Right lobe of liver (tissue), 6 donors: ENCODE measurements at regions not wholly inside any gene's neighbourhood (a gene's known extent, or its start where the extent isn't known, plus 50 kb on each side); places are given as distances from the start of the nearest gene placed in this dataset.

Experiments used
- ATAC-seq, 4 donors: fragments of 200-7000 bp; cut with Tn5 transposase; one replicate each; pipeline ENCODE4 v1.9.1; 2020; ENCODE audit warnings: mild to moderate bottlenecking in 4 of 4, moderate library complexity in 4 of 4
- DNase-seq, 3 donors: peaks; one replicate each; pipeline ENCODE4 v3.0.0-alpha.2; 2020
- H3K27ac ChIP-seq, 3 donors: fragments of 200-600 bp; one replicate each; pipeline ENCODE4 v1.8.0; 2022
- H3K27me3 ChIP-seq, 2 donors: fragments of 200-600 bp; one replicate each; pipeline ENCODE4 v1.8.0; 2022
- H3K36me3 ChIP-seq, 4 donors: fragments of 200-600 bp; sonication (generic) in 1 of 4; one replicate each; pipeline versions ENCODE4 v1.5.1 to v1.8.0; 2017 to 2022; ENCODE audit warnings: control low read depth in 1 of 4
- H3K4me1 ChIP-seq, 4 donors: fragments of 200-600 bp; sonication (generic) in 1 of 4; one replicate each; pipeline versions ENCODE4 v1.5.1 to v1.8.0; 2017 to 2022; ENCODE audit warnings: control low read depth in 1 of 4
- H3K4me3 ChIP-seq, 3 donors: fragments of 200-600 bp; one replicate each; pipeline ENCODE4 v1.8.0; 2022
- H3K9me3 ChIP-seq, 4 donors: fragments of 200-600 bp; sonication (generic) in 1 of 4; one replicate each; pipeline versions ENCODE4 v1.5.1 to v1.8.0; 2017 to 2022; ENCODE audit warnings: control low read depth in 1 of 4
- CTCF ChIP-seq, 4 donors: fragments of 200-600 bp in 3 of 4; fragments of 450-650 bp in 1 of 4; IDR thresholded peaks; one replicate each; pipeline versions ENCODE4 v1.5.1 to v1.8.0; 2016 to 2022; ENCODE audit warnings: antibody characterized with exemption in 4 of 4, mild to moderate bottlenecking in 2 of 4
- POLR2A ChIP-seq: fragments of 450-650 bp; IDR thresholded peaks from one replicate; pipeline ENCODE4 v1.6.1; 2017; ENCODE audit warnings: antibody characterized with exemption, mild to moderate bottlenecking
- WGBS: methylation state at CpG from one replicate; pipeline ENCODE4 v1.1.6; 2018; ENCODE audit warnings: low coverage, low lambda C conversion rate; ENCODE audit not compliant: insufficient coverage; ENCODE audit errors: missing lambda C conversion rate; 5-methylcytosine and 5-hydroxymethylcytosine counted together
- intact Hi-C, 2 donors: fragments of 100-400 bp; cut with DNase I; formaldehyde crosslinking; loops; one replicate each; pipeline versions ENCODE4 v1.11.2 to v1.14.1; 2022
- donor health status: DM: no; HTN: yes; CAD: no.
- donor health status: DM: no; HTN: no; CAD: no.
- donor health status: DM: no; HTN: no; CAD: no.
- donor health status: DM: no; HTN: yes; CAD: no.
- donor health status: DM: no; HTN: yes; CAD: no.

DNA sequence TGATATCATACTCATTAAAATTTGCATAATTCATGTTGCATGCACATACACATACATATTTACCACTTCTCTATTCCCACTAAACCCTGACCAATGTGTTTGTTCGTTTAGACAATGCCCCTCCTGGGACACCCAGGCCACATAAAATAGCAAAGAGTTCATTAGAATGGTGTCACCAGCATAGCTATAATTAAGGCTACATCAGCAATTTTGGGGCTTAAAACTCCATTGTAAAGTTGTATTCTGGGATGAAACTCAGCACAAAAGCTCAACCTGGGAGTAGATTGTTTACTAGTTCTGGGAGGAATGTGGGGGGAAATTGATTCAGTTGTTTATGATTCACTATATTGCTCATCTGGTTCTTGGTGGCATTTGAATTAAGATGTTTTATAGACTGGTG, 522.2 kb upstream of the SUCLG2 start:
- Histone ChIP-seq H3K9me3 (peaks cover 0 to 4% (median 0%) of the 10 kb centered on the region in 4 donors), H3K27ac (no peak overlapping the region), H3K27me3 (no peaks in the 10 kb centered on the region), H3K4me3 (no peak overlapping the region), H3K4me1 (no peaks in the 10 kb centered on the region), H3K36me3 (no peaks in the 10 kb centered on the region)
- WGBS = 21% methylated on average over 1 of the region's 1 CpG
- DNase-seq (no peak), ATAC-seq (no peak)
- TF ChIP-seq CTCF (IDR thresholded peaks at IDR 0.05) (no peak), POLR2A (no peak)
- intact Hi-C loops = no loop called here

DNA sequence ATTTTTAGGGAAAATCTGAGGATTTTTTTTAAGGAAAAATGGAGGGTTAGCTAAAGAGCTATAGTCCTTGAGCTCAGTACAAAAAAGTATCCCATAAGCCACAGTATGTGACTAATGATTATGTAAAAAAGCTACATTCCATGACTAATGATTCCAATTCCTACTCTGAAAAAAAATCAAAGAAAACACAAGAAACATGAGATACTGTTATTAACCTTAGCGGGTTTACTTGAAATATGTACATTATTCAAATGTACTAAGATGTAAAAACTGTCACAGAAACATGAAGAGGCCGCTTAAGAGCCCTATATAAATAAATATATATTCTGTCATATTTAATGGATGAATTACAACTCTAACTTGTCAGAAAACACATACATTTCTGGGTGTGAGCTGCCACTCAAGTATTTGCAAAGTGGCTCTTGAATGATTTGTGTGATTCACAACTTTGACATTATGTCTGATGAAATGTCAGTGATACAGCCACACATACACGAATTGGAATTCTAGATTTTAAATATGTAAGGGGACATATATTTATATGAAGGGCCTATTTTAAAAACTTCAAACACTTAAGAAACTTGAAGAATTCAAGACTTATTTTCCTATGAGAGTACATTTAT, 518.7 kb upstream of the SUCLG2 start:
- Histone ChIP-seq H3K27me3 (no peaks in the 10 kb centered on the region), H3K27ac (no peak overlapping the region), H3K36me3 (no peaks in the 10 kb centered on the region), H3K4me3 (no peak overlapping the region), H3K9me3 (peaks cover 0 to 4% (median 0%) of the 10 kb centered on the region in 4 donors), H3K4me1 (no peaks in the 10 kb centered on the region)
- 53% methylated on average over 3 of the region's 3 CpGs for WGBS
- ATAC-seq (no peak), DNase-seq (no peak)
- no peak for TF ChIP-seq POLR2A
- intact Hi-C loops = no loop called here

DNA sequence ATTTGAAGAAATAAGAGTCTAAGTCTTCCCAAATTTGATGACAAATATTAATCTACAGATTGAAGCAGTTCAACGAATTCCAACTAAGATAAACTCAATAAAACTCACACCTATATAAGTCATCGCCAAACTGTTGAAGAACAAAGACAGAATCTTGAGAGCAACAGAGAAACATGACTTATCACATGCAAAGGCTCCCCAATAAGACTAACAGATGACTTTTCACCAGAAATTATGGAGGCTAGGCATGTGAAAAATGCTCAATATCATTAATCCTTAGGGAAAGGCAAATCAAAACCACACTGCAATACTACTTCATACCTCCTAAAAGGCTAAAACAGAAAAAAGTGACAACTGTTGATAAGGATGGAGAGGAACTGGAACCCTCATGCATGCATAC, 517.6 kb upstream of the SUCLG2 start:
- 51% methylated on average over 2 of the region's 2 CpGs for WGBS
- intact Hi-C loops = no loop called here
- H3K36me3 ChIP-seq = no peaks in the 10 kb centered on the region
- H3K4me3 ChIP-seq = no peak overlapping the region
- no peak overlapping the region for H3K27ac ChIP-seq
- no peak for ATAC-seq
- no peaks in the 10 kb centered on the region for H3K27me3 ChIP-seq
- H3K4me1 ChIP-seq = no peaks in the 10 kb centered on the region
- DNase-seq = no peak
- peaks cover 0 to 4% (median 0%) of the 10 kb centered on the region in 4 donors for H3K9me3 ChIP-seq
- TF ChIP-seq CTCF (IDR thresholded peaks at IDR 0.05) = no peak
- TF ChIP-seq POLR2A = no peak

- ATAC-seq (no peak), DNase-seq (no peak)
- H3K27ac ChIP-seq = no peak overlapping the region
- no peaks in the 10 kb centered on the region for H3K9me3 ChIP-seq
- H3K27me3 ChIP-seq = no peaks in the 10 kb centered on the region
- H3K36me3 ChIP-seq = no peaks in the 10 kb centered on the region
- no peaks in the 10 kb centered on the region for H3K4me1 ChIP-seq
- TF ChIP-seq POLR2A (no peak), CTCF (IDR thresholded peaks at IDR 0.05) (no peak)
- no peak overlapping the region for H3K4me3 ChIP-seq
- intact Hi-C loops = no loop called here
- 9% methylated on average over 1 of the region's 1 CpG for WGBS
Observed at GRCh38 chr3:68163968-68164367, 509.6 kb upstream of the SUCLG2 start.

DNA sequence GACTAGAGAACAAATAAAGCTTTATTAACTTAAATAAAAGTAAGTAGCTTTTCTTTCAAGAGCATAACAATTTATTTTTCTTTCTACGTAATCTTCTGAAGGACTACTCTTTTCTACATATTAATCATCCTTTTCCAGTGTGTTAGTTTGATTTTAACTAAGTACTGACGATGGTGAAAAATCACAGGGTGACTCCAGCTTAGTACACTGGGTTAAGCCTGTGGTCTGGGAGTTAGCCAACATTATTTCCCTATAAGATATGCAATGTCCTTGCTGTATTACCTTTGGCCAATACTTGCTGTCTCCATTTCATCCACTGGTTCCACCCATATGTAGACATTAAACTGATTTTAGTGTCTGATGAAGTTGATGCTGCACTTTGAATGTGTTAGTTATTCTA, 508.6 kb upstream of the SUCLG2 start:
- intact Hi-C loops = no loop called here
- no peaks in the 10 kb centered on the region for H3K4me1 ChIP-seq
- no peak overlapping the region for H3K27ac ChIP-seq
- 64% methylated on average over 2 of the region's 2 CpGs for whole genome bisulfite sequencing
- H3K36me3 ChIP-seq = no peaks in the 10 kb centered on the region
- TF ChIP-seq POLR2A (no peak), CTCF (IDR thresholded peaks at IDR 0.05) (no peak)
- no peaks in the 10 kb centered on the region for H3K9me3 ChIP-seq
- no peaks in the 10 kb centered on the region for H3K27me3 ChIP-seq
- ATAC-seq = no peak
- no peak overlapping the region for H3K4me3 ChIP-seq
- DNase-seq = no peak
